HG02938 (cell line): ENCODE measurements at regions not wholly inside any gene's neighbourhood (a gene's known extent, or its start where the extent isn't known, plus 50 kb on each side); places are given as distances from the start of the nearest gene placed in this dataset.
"Not testable (repeated sequence)": the region's sequence is repeated elsewhere in the genome, so short reads cannot be mapped to it uniquely, and the experiment has no call there.

Source experiments
- ATAC-seq: cut with Tn5 transposase; IDR thresholded peaks from one replicate; pipeline ENCODE4 v1.9.1; 2021; ENCODE audit warnings: mild to moderate bottlenecking, moderate library complexity; ENCODE audit not compliant: unreplicated experiment

DNA sequence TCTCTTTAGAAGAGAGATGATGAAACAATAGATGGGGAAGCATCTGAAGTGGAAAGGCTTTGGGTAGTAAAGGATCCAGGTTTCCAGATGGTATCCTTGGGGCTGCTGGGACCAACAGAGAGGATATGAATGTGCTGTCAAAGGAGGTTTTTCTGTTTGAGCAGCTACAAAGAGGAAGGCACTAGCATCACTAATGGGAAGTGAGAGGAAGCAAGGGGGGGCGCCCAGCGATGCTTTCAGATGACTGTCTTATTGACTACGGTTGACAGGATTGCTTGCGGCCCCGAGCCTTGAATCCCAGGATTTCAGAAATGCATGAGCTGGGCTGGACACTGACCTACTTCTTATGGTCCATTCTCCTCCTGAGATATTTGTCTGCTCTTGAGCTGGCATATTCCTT, 103.8 kb upstream of the GALNT15 start:
- no peak for ATAC-seq

DNA sequence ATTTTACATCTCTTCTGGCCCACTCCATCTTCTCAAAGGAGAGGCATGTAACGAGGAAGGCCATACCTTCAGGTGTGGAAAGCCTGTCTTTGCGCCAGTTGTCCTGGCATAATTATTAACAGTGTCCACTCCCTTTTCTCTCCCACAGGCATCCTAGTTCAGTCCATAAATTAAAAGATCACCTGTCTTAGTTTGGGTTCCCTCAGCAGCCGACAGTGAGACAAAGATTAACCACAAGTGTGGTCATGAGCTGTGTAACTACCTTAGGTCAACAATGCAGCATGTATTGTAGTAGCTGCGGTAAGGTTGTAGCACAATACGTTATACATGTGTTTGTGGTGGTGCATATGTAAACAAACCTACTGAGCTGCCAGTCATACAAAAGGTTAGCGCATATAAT, 103.3 kb upstream of the GALNT15 start:
- ATAC-seq, result no peak

DNA sequence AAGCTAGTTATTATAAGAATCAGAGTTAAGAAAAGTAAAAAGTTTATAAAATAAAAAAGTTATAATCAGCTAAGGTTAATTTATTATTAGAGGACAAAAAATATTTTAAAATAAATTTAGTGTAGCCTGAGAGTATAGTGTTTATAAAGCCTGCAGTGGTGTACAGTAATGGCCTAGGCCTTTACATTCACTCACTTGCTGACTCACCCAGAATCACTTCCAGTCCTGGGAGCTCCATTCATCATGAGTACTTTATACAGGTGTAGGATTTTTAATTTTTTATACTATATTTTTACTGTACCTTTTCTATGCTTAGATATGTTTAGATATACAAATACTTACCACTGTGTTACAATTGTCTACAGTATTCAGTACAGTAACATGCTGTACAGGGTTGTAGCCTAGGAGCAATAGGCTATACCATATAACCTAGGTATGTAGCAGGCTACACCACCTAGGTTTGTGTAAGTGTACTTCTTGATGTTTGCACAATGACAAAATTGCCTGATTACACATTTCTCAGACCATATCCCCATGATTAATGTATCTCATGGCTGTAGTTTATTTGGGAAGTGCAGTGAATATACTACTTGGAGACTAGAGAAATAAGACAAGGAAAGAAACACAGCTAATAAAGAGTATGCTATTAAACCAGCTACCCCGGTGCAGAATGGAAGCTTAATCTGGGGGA, 101.9 kb upstream of the GALNT15 start:
- ATAC-seq, result no peak

DNA sequence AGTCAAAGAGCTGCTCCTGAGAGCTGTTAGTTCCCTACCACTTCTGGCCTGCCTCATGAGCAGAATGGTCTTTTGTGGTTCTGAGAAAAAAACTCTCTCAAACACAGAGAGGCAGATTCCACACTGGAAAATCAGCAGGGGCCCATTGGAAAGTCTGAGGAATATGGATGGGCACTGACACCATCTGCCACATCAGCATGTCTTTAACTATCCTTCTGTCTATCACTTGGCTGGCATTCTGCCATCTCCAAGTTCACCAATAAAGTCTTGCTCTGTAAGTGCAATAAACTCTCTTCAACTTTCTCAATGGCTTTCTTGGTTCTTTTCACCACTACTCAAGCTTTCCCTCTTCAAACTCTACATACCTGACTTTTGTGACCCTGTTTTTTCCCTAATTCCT, 101.3 kb upstream of the GALNT15 start:
- no peak for ATAC-seq

DNA sequence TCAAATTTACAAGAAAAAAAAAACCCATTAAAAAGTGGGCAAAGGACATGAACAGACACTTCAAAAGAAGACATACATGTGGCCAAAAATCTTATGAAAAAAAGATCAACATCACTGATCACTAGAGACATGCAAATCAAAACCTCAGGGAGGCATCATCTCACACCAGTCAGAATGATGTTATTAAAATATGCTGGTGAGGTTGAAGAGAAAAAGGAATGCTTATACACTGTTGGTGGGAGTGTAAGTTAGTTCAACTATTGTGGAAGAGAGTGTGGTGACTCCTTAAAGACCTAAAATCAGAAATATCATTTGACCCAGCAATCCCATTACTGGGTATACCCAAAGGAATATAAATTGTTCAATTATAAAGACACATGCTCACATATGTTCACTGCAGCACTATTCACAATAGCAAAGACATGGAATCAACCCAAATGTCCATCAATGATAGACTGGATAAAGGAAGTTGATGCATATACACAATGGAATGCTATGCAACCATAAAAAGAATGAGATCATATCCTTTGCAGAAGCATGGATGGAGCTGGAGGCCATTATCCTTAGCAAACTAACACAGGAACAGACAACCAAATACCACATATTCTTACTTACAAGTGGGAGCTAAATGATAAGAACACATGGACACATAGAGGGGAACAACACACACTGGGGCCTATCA, 100.3 kb upstream of the GALNT15 start:
- ATAC-seq, result not testable (repeated sequence)

DNA sequence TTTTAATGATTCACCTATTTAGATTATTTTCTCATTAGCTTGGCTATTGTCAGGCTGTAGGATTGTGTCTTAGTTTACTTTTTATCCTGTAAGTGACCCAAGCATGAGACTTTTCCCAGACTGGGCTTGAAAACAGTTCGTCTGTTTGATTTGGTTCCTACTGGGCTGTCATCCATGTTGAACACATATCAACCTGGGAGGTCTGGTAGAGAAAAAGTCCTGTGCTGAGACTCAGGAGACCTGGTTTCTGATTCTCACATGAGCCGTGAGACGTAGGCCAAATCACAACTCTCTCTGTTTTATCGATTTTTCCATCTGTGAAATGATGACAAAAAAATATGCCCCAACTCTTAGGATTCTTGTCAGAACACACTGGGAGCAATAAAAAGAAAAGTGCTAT, 98.8 kb upstream of the GALNT15 start:
- no peak for ATAC-seq

DNA sequence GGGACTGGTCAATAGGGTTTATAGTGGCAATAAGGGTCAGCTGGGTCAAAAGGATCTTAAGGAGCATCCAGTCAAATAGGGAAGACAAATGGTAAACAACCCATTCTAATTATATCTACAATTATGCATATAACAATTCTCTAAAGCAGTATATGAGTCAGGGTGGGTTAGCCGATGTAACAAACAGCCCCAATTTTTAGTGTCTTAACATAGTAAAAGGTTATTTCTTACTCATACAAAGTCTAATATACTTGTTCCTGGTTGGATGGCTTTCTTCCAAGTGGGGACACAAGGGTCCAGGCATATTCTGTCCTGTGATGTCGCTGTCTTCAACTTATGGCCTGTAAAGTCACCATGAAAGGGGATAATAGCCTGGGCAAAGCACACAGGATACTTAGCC, 97.9 kb upstream of the GALNT15 start:
- no peak for ATAC-seq

DNA sequence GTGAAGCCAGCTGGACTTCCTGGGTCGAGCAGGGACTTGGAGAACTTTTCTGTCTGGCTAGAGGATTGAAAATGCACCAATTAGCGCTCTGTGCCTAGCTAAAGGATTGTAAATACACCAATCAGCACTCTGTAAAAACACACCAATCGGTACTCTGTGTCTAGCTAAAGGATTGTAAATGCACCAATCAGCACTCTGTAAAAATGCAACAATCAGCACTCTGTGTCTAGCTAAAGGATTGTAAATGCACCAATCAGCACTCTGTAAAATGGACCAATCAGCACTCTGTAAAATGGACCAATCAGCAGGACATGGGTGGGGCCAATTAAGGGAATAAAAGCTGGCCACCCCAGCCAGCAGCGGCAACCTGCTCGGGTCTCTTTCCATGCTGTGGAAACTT, 97.3 kb upstream of the GALNT15 start:
- ATAC-seq, result not testable (repeated sequence)

DNA sequence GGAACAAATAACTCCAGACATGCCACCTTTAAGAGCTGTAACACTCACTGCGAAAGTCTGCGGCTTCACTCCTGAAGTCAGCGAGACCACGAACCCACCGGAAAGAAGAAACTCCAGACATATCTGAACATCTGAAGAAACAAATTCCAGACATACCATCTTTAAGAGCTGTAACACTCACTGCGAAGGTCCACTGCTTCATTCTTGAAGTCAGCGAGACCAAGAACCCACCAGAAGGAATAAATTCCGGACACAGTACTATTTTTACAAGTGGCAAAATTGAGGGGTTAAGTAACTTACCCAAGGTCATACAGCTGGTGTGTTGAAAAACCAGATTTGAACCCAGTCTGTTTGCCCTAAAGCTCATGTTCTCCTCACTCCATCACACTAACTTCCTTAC, 96.8 kb upstream of the GALNT15 start:
- ATAC-seq, result not testable (repeated sequence)

DNA sequence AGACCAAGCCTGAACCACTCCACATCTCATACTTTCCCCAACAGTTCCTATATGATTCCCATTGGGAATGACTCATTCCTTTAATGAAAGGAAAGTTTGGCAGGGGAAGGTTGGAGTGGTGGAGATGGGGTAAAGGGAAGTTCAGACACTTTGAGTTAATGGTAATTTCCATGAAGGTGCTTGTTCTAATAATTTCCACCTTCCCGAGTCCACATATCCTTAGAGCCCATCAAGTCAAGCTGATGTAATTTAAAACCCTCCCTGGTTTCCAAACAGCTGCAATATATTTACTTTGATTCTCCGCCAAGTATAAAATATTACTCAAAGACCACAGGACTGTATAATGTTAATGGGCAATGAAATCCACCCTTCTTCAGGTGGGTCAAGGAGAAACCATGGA, 95.0 kb upstream of the GALNT15 start:
- no peak for ATAC-seq

DNA sequence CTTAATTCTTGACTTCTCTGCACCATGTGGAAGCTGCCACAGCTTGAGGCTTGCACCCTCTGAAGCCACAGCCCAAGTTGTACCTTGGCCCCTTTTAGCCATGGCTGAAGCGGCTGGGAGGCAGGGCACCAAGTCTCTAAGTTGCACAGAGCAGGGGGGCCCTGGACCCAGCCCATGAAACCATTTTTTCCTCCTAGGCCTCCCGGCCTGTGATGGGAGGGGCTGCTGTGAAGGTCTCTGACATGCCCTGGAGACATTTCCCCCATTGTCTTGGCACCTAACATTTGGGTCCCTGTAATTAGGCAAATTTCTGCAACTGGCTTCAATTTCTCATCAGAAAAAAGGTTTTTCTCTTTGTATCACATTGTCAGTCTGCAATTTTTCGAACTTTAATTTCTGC, 92.8 kb upstream of the GALNT15 start:
- ATAC-seq, result no peak

DNA sequence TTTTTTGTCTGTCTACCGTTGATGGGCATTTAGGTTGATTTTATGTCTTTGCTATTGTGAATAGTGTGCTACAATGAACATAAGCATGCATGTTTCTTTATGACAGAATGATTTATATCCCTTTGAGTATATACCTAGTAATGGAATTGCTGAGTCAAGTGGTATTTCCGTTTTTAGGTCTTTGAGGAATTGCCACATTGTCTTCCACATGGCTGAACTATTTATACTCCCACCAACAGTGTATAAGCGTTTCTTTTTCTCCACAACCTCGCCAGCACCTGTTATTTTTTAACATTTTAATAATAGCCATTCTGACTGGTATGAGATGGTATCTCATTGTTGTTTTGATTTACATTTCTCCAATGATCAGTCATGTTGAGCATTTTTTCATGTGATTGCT, 89.6 kb upstream of the GALNT15 start:
- ATAC-seq, result no peak

DNA sequence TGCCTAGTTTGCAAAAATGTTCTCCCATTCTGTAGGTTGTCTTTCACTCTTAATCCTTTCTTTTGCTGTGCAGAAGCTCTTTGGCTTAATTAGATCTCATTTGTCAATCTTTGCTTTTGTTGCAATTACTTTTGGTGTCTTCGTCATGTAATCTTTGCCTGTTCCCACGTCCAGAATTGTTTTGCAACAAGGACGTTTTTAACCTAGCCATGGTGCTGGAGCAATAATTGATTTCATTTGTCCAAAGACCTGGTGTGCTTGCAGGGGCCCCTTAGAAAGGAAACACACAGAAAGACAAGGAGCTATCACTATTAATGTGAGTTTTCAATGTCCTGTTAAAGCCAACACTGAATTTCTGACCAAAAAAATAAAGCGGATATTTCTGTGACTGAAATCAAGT, 89.1 kb upstream of the GALNT15 start:
- ATAC-seq, result no peak

DNA sequence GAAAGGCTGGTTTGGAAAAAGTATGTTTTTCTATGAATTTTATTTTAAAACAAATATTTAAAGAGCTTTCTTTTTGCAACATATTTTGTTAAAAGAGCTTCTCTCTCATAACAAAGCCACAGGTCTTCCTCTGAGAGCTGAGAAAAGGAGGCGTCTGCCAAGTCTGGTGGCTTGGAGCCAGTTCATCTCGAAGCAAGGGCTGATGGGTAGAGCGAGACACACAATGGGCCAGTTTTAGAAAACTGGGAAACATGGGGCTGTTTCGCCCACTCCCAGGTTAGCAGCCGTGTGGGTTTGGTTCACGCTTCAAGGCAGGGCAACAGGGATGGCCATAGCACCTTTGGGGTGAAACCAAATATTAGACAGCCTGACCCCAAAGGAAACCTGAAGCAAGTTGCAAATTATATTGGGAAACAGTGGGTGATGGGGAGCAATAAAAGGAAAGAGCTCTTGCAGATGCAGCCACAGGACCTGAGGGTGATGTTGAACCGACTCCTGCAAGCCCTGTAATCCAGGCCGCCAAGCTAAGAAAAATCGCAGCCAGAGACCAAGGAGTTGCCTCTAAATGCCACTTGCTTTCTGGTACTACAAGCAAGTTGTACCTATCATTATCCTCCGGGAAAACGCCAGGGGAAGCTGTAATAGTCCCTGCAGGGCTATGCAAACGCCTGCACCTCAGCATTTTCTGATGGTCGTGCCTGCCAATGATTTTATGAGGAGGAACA, 88.4 kb upstream of the GALNT15 start:
- no peak for ATAC-seq

DNA sequence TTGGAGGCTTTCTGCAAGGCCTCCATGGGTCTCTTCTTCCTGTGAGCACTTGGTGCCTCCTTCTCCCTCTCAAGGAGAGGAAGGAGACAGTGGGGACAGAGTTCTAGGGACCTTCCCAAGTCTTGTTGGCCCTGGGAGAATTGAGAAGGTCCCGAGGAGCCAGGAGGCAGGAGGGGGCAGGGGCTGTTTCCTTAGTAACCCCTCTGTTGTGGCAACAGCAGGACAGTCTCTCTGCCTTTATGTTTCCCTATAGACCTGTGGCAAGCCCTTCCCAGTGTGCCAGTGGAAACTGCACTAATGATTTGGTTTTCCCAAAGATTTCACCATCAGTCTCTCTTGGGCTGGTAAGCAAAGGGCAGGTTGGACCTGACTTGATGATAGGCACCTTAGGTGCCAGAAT, 87.8 kb upstream of the GALNT15 start:
- no peak for ATAC-seq

DNA sequence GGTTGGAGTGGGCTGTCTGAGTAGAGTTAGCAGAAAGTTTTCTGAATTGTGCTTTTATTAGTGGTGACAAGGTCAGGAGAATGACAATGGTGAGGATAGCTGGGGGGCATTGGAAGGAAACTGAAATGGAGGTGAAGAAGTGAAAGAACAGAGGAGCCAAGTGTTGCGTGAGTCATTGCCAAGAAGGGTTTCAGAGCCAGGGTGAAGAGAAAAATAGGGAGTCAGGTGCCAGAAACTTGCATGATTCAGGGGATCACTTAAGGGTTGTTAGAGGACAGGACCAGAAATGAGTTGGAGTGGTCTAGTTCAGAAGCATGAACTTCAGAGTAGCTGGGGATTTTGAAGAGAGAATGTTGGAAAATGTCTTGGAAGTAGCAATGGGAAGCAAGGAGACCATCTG, 86.0 kb upstream of the GALNT15 start:
- no peak for ATAC-seq

DNA sequence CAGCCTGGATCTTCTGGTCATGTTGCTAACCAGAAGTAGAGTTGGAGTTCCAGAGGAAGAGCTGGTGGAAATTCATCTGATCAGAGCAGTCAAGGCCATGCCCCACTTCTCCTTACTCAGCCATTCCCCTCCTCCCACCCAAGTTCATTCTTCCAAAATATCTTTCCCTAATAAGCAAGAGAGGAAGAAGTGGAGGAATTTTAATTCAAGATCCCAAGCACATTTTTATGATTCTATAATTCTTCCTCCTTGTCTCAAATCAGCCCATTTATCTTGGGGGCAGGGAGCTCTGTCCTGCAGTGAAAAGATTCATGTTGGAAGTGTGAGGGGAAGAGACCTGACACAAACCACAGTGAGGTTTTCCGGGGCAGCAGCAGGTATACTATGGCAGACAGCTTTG, 85.0 kb upstream of the GALNT15 start:
- ATAC-seq, result no peak

DNA sequence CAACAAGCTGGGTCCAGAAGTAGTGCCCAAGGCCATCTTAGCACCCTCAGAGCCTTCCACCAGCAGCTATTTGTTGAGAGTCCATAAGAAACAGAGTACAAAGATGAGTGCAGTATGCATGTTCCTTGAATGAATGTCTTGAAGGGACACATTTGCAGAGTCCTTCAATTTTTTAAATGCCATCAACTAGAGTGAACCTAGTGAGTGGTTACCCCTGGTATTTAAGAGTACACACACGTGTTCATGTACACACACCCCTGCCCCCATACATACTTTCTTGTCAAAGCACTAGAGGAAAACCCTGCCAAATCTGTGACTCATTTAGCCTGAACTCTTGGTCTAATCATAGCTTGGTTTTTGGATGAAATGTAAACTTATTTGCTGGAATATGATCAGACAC, 84.5 kb upstream of the GALNT15 start:
- no peak for ATAC-seq

DNA sequence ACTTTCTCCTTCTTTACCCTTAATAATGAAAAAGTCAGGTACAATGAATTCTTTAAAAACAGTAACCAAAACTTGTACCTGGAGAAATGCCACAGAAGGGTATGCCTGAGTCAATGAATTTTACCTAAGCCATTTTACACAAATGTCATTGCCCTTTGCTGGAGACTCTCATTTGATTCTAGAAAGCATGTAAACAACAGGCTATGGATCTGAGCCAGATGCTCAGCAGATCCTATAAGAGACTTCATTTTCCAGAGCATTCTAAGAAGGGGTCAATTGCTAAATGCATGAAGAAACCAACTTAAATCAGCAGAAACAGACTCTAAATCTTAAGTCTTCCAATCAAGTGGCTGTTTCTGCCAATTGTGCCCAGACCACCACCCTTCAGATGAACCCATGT, 83.8 kb upstream of the GALNT15 start:
- ATAC-seq, result no peak

DNA sequence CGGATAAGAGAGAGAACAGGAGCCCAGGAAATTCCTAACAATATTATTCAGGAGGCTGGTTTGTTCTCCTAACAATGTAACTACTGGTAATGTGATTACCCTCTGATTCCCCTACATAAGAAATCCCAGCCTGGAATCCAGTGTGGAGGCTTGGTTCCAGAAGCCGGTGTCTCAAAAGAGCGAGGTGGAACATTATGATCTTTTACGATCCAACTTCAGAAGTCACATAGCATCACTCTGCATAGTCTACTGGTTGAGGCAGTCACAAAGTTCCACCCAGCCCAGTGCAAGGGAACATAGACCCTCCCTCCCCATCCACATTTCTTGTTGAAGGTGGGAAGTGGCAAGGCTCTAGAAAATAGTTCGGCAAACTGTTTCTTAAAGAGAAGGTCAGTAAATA, 81.6 kb upstream of the GALNT15 start:
- ATAC-seq, result no peak

DNA sequence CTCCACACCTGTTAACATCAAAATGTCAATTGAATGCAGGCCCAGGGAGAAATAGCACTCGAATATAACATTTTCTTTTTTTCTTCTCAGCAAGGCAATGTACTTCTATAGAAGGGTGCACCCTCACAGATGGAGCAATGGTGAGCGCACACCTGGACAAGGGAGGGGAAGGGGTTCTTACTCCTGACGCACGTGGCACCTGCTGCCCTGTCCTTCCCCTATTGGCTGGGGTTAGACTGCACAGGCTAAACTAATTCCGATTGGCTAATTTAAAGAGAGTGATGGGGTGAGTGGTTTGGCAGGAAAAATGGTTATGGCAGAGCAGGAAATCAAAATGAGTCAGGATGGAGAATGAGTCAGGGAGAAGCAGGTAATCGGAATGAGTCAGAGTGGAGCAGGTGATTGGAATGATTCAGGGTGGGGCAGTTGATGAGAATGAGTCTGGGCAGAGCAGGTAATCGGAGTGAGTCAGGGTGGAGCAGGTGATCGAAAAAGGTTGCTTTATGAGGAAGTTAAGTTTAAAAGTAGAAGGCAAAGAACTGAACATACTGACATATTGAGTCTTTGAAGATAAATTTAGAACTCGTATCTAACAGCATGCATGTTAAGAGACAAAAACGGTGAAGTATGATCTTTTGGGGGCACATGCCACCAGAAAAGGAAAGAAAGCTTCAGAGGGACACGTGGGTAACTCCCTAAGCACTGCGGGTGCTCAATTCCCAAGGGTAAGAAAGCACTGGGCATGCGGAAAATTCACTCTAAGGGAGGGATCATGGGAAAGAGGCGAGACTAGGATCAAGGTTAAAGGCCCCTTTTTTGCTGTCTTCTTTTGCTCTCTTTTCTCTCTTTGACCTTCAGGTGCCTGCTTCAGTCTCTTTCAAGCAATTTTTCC, 72.9 kb upstream of the GALNT15 start:
- ATAC-seq, result no peak
